Inflammatory macrophage (primary cell): ENCODE measurements at regions not wholly inside any gene's neighbourhood (a gene's known extent, or its start where the extent isn't known, plus 50 kb on each side); places are given as distances from the start of the nearest gene placed in this dataset.
A peak's percentile ranks its signal among the peaks of the same experiment; 100 is the strongest.
"Not testable (repeated sequence)": the region's sequence is repeated elsewhere in the genome, so short reads cannot be mapped to it uniquely, and the experiment has no call there.

ENCODE experiments used
- DNase-seq, 2 donors: peaks; one replicate each; pipeline ENCODE4 v3.0.0-alpha.2; 2020 to 2022

DNA sequence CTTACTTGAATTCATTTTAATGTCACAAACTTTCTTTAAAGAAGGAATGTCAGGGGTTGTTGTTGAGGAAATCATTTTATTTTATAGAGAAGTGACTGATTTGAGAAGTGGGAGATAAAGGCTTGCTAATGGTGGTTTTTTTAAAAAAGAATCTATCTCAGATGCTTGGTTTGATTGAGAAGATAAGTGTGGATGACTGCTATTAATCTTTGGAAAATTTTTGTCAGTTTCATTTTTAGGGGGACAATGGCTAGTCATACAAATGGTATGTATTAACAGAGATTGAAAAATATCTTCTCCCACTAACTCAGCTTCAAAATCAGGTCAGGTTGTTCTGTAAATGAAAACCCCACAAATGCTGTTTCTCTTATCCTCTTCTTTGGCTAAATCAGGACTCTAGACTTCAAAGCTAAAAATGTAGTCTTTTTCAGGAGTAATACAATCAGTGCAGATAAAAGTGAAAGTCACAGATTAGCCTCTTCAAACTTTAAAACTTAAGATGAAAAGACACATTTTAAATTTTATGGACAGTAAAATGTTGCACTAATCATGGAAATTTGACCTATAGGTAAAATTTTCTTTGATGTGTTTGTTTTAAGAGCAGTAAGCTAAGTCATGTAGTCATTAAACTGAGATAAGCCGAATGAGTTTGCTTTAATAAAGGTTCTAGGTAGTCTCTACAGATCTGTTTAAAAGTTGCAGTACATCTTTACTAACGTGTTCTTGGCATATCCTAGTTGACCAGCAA is 674.2 kb upstream of the VRK2 start:
- DNase-seq, result no peak

DNA sequence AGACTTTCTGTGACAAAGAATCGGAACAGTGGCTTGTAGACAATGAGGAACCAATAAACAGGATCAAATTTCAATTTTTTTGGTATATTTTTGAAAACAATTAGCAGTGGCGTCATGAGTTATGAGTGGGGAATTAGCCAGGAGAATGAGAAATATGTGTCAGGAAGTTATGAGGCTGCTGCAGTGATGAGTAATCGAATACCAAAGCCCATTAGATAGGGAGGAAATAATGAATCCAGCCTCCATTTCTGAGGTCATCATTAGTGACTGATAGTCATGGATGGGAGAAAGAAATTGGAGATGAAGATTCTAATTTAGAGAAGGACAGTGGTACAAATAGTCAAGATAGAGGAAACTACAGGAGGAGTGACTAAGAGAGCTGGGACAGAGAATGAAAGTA is 673.1 kb upstream of the VRK2 start:
- no peak for DNase-seq

DNA sequence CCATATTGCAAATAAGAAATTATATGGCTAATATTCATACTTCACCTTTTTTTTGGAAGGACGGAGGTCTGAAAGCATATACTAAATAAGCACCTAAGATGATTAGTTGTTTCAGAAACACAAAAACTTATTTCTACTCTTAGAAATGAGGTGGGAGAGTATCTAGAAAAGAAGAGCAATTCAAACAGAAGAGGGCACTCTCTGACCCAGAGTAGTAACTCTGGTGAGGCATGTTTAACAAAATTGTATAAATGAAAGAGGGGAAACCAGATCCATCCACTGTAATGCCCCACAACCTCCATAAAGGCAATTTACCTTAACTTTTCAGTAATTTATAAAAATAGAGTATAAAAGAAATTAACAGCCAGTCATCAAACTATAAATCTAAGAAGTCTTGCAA is 669.6 kb upstream of the VRK2 start:
- peak; percentile 54 to 55 for DNase-seq

DNA sequence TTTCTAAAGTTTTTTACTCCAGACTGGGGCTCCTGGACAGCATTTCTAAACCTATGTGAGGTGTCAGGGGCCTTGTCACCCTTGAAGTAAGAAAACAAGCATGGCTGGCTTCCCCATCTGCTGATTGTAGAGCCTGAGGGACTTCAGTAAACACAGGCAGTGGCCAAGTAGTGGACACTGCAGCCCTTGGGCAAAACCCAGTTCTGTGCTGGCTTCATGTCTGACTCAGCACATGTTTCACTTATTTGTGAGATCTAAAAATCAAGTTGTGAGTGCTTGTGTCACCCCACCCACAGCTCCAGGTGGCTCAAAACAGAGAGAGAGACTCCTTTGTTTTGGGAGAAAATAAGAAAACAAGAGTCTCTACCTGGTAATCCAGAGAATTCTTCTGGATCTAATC is 660.3 kb upstream of the VRK2 start:
- no peak for DNase-seq

DNA sequence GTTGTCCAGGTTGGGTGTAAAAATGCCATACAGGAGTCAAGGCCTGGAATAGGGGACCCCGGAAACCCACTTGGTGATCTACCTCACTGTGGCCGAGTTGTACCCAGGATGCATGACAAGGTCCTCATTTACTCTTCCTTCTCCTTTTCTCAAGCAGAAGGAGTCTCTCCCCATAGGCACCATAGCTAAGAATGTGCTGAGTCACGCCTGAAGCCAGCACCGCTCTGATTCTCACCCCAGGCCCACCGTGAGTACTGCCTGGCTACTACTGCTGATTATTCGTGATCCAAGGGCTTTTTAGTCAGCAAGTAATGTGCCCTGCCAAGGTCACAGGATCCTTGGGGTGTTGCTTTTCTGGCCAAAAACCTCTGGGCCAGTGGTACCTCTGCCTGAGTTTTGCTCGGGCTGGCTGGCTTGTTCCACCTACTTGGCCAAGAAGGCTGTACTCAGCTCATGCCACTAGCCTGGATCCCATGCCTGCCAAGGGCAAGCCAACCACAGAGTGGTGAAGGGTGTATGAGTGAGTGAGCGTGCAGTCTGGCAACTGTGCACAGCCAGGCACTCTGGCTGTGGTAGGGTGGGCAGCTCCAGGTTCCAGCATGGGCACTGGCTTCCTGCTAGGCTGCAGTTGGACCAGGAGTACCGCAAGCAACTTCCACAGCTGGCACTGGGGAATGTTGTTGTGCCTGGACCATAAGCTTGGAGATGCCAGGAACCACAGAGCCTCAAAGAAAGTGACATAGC is 650.1 kb upstream of the VRK2 start:
- peak; percentile 50 to 54 for DNase-seq

DNA sequence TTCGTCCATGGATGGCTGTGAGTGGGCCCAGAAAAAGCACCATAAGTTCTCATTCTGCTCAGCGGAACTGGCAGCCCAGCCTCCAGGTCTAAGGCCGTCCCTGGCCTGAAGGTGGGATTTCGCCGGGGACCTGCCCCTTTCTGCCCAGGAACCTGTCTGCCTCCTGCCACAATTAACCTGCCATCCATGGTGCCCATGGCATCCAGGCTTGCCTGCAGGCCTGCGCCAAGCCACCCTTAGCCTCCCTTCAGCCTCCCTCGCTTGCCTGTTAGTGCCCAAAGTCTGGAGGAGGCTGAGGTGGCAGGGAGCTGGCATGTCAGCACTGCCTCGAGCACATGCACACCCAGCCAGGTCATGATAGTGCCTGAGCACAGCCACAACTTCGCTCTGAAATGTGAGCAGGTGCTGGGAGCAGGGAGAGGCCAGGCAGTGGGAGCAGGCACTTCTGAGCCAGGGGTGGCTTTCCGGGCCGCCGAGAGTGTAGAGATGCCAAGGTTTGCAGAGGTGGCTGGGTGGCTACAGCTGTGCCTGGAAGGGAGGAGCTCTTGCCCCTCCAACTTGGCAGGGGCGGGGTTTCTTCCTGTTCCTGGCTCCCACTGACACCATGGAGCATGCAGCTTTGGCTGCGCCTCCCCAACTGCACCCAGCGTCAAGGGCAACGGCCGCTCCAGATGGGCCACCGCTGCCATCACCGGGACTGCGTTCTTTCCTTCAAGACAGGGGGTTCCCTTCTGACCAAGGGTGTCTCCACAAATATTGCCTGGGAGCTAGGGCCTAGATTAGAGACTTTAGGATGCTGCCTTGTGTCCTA is 648.9 kb upstream of the VRK2 start:
- no peak for DNase-seq

DNA sequence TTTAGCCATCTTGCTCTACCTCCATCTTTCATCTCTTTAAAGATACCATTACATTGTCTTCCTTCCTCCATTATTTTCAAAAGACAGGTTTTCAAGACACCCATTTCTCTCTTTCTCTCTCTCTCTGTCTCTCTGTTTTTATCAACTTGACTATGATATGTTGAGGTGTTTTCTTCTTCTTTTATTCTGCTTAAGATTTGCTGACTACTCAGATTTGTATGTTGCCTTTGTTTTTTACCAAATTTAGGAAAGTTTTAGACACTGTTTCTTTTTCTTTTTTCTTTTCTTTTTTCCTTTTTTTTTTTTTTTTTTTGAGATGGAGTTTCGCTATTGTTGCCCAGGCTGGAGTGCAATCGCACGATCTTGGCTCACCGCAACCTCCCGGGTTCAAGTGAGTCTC is 647.5 kb upstream of the VRK2 start:
- no peak for DNase-seq

DNA sequence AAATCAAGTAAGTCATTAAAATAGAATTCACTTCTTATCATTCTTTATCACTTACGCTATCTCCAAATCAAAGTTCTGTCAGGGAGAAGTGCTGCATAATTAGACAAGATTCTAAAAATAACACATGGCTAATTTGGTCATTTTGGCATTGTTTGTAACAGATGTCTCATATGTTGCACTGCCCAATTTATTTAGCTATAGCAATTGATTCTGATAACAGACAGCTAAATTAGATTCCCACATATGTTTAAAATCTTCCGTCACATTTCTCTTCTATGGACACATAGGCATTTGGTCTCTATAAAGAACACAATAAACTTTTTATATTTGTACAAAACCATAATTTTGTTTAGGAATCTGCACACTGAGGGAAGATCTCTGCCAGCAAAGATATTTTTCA is 644.5 kb upstream of the VRK2 start:
- DNase-seq, result no peak

DNA sequence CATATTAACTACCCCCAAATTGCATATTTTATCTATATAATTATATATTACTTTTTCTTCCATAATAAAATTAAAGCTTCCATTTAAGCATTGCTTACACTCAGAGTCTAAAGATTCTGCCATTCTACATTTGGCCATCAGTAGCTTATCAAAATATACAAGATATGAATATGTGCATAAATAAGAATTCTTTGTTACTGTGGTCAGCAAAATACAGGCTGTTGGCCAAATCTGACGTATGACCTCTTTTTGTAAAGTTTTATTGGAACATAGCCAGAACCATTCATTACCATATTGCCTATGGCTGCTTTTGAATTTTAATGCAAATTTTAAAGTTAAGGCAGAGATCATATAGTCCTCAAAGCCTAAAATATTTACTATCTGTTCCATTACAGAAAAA is 643.9 kb upstream of the VRK2 start:
- no peak for DNase-seq

DNA sequence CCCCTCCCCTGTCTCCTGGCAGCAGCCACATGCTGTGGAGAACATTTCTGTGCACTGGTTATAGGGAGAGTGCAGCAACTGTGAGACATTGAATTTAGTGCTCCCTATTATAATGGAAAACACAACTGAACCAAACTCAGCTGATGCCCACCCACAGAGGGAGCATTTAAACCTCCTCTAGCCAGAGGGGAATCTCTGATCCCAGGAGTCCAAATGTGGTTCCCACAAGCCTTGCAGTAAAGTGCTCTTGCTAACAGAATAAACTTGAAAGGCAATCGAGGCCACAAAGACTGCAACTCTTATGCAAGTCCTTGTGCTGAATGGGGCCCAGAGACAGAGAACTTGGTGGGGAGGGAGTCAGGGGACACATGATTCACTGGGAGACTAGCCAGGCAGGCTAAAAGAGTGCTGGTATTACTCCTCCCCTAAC is 638.8 kb upstream of the VRK2 start:
- DNase-seq, result peak in 1 of 2 donors; percentile 32

DNA sequence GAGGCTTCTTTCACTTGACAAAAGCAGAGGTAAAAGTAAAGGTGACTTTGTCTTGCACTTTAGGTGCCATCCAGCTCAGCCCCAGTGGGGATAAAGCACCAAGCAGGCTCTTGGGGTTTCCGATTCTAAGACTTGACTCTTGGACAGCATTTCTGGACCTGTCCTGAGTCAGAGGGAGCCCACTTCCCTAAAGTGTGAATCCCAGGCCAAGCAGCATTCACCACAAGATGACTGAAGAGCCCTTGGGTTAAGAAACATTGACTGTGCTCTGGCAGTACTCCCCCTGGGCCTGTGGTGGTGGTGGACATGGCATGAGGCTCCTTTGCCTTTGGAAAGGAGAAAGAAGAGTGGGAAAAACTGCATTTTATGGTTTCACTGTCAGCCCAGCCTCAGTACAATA is 638.0 kb upstream of the VRK2 start:
- DNase-seq, result peak; percentile 68 to 80

DNA sequence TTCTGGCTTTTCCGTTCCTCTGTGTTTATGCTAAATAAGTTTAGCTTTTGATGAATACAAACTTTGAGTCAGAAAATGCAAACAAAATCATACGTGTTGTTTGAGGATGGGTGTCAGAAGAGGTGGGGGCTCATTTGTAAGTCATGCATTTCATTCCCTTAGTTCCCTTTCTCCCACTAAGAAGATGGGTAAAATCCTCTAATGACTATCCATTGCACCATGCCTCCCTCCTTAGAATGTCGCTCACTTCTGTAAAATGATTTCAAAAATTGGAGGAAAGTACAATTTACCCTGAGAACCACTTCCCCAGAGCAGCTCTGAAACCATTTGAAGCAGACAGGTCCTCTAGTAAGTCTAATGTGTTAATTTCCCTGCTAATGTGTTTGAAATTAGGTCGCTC is 629.6 kb upstream of the VRK2 start:
- DNase-seq, result peak; percentile 81 to 89

DNA sequence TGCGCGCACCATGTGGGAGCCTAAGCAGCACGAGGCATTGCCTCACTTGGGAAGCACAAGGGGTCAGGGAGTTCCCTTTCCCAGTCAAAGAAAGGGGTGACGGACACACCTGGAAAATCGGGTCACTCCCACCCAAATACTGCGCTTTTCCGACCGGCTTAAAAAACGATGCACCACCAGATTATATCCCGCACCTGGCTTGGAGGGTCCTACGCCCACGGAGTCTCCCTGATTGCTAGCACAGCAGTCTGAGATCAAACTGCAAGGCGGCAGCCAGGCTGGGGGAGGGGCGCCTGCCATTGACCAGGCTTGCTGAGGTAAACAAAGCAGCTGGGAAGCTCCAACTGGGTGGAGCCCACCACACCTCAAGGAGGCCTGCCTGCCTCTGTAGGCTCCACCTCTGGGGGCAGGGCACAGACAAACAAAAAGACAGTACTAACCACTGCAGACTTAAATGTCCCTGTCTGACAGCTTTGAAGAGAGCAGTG is 627.7 kb upstream of the VRK2 start:
- DNase-seq, result not testable (repeated sequence)

DNA sequence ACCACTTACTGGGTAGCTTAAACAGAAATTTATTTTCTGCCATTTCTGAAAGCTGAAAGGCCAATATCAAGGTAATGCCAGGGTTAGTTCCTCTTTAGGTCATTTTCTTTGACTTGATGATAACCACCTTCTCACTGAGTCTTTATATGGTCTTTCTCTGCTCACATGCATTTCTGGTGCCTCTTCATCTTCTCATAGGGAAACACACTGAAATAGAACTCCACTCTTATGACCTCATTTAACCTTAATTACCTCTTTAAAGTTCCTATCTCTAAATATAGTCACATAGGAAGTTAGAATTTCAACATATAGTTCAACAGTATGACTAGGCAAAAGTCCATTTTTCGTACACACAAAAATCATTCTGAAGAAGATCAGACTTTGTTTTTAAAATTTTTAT is 616.8 kb upstream of the VRK2 start:
- DNase-seq, result peak; percentile 73 to 89

DNA sequence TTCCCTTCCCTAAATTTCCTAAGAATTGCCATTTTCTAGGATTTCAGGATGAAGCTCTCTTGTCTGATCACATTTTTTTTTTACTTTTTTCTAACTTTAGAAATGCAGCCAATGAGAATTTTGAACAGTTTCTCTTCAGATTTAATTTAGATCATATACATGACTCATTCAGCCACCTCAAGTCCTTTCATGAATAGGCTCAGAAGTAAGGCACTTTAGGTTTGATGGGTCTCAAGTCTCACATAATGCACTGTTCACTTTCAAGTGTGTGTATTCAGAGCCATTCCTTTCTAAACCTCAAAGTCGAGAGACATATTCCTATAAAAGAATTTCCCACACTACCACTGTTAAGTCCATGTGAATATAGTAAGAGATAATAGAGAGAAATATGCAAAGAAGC is 614.1 kb upstream of the VRK2 start:
- DNase-seq, result no peak

DNA sequence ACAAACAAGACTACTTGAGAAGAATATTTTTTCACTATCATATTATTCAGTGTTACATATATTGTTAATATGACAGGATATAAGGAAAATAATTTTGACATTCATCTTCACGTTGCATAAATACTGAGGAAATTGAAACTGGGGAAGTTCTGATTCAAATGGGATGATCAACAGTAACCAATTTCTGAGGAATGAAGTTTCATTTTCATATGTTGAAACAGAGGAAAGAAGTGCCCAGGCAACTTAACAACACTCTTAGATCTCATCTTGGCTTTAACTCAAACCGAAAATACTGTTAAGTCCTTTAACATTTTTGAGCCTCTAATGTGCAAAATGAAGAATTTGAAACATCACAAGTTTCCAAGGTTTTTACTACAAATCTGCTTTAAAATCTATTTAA is 612.2 kb upstream of the VRK2 start:
- peak; percentile 64 to 79 for DNase-seq

DNA sequence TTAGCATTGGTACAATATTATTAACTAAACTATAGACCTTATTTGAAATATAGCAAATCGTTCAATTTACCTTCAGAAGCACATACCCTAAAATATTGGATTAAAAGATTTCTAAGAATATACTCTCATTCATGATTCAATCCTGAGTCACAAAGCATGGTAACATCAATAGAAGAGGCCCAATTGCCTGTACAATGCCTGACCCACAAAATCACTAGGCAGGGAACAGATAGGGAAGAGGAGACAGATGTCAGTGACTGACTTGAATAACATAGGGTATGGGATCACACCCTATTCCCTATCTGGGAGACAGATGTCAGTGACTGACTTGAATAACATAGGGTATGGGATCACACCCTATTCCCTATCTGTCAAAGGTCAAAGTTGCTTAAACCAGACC is 611.6 kb upstream of the VRK2 start:
- DNase-seq, result peak; percentile 27 to 66

DNA sequence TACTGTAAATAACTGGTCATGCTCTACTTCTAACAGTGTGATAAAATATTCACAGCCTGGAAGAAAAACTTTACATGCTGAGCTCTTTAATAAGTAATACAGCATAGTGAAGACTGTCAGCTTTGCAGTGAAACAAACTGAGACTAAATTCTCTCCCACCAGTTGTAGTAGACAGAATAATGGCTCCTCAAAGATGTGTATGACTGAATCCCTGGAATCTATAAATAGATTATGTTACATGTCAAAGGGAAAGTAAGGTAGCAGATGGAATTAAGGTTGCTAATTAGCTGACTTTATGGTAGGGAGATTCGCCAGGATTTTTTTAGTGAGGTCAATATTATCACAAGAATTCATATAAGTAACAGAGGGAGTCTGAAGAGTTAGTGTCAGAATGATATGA is 609.5 kb upstream of the VRK2 start:
- no peak for DNase-seq

DNA sequence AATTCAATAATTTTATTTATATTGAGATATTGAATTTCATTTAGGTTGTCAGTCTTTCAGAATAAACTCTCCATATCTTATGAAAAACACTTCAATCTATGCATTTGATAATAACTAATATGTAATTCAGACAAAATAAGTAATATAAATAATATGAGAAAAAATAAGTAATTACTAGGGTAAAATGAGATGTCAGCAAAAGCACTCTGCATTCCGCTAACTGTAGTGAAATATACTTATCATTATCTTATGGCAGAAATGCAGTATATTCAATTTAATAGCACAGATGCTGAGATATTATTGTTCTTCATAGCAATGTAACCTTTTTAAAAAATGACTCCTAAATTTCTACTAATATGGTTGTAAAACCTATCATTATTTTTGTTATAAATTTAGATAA is 606.2 kb upstream of the VRK2 start:
- no peak for DNase-seq

DNA sequence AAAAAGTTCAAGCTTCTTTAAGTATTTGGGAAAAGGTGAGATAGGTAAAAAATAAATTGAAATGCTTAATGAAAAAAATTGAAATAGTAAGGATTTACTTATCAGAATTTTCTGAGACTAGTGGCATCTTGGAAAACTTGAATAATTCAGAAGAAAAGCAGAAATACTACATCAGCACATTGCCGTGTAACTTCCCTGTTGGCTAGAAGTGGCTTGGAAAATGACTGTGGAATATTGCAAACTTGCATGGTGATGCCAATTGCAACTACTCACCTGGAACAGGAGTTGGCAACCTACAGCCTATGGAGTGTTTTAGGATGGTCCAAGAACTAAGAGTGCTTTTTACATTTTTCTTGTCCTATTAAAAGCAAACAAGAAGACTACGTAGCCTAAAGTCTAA is 603.5 kb upstream of the VRK2 start:
- DNase-seq, result peak; percentile 17 to 52

DNA sequence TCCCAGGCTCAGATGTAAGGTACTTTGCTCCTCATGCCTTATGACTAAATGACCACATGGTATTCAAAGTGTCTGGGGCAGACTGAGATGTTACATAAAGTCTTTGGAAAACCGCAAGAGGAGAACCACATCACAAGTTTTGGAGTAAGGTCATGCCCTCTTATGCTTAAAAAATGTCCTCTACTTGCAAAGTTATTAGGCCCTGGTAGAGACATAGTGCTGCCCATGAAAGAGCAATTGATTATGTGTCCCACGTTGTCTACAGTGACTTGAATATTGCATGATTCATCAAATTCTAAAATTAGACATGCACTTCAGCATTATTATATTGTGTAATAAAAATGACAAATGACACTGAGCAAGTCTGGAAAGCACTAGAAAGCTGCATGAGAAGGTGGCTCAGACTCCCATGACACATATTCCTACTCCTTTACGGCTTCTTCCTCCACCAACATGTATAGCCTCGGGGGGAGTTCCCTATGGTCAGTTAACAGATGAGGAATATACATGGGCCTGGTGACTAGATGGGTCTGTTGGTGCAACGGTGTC is 602.6 kb upstream of the VRK2 start:
- peak; percentile 93 to 97 for DNase-seq

DNA sequence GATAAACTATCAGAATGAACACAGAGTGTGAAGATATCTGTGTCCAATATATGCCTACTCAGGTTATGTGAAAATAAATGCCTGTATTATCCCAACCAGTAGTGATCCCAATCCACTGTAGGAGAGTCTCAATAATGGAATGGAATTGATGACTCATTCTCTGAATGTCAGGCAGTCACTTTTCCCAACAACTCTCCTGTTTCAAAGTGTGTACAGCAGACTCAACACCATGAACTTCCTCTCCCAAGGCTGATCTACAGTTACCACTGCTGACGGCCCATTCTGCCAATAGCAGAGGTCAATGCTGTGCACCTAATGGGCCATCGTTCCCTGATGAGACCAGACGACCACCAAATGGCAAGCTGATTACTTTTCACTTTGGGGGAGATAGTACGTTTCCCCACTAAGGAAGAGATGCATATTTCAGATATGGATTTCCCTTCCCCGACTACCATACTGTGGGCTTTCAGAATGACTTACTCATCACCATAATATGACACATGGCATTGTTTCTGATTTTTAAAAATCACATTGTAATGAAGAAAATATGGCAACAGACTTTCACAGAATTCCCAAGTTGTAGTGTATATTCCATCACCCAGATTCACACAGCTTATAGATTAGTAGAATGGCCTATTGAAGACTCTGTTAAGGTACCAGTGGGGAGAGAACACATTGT is 601.7 kb upstream of the VRK2 start:
- peak; percentile 37 to 55 for DNase-seq
